Sciatic nerve (tissue), 2 donors: ENCODE measurements at regions not wholly inside any gene's neighbourhood (a gene's known extent, or its start where the extent isn't known, plus 50 kb on each side); places are given as distances from the start of the nearest gene placed in this dataset.

Source experiments
- ATAC-seq: fragments of 200-7000 bp; cut with Tn5 transposase; one replicate; pipeline ENCODE4 v1.9.1; 2020; ENCODE audit warnings: mild to moderate bottlenecking, moderate library complexity
- DNase-seq: peaks from one replicate; pipeline ENCODE4 v3.0.0-alpha.2; 2020; ENCODE audit warnings: low spot score
- intact Hi-C: fragments of 100-400 bp; cut with DNase I; formaldehyde crosslinking; loops from one replicate; pipeline ENCODE4 v1.14.2; 2022
- donor health status: DM: no; HTN: no; CAD: no.
- donor health status: DM: no; HTN: no; CAD: no.

GRCh38 chr11:8340296-8340695 is 76.6 kb upstream of the LMO1 start:
- intact Hi-C loops, result no loop called here
- DNase-seq, result no peak
- ATAC-seq, result no peak

GRCh38 chr11:8339592-8340022 is 75.9 kb upstream of the LMO1 start:
- no peak for DNase-seq
- intact Hi-C loops, result no loop called here
- no peak for ATAC-seq

GRCh38 chr11:8338138-8338537 is 74.5 kb upstream of the LMO1 start:
- no peak for DNase-seq
- intact Hi-C loops, result no loop called here
- ATAC-seq, result peak; percentile 40

GRCh38 chr11:8337130-8337795 is 73.6 kb upstream of the LMO1 start:
- ATAC-seq, result no peak
- intact Hi-C loops, result no loop called here
- no peak for DNase-seq

- intact Hi-C loops, result no loop called here
- no peak for ATAC-seq
- DNase-seq, result no peak
These were observed 72.9 kb upstream of the LMO1 start for GRCh38 chr11:8336356-8337129.

- intact Hi-C loops, result no loop called here
- DNase-seq, result no peak
- ATAC-seq, result no peak
These were observed 72.0 kb upstream of the LMO1 start for GRCh38 chr11:8335683-8336082.

GRCh38 chr11:8335186-8335585 is 71.5 kb upstream of the LMO1 start:
- intact Hi-C loops, result no loop called here
- ATAC-seq (no peak), DNase-seq (no peak)

GRCh38 chr11:8333811-8334401 is 70.2 kb upstream of the LMO1 start:
- ATAC-seq (no peak), DNase-seq (no peak)
- intact Hi-C loops, result no loop called here

- intact Hi-C loops, result no loop called here
- DNase-seq (no peak), ATAC-seq (no peak)
These were observed 69.7 kb upstream of the LMO1 start for GRCh38 chr11:8333376-8333775.

- ATAC-seq, result no peak
- DNase-seq, result no peak
- intact Hi-C loops, result no loop called here
These were observed 69.2 kb upstream of the LMO1 start for GRCh38 chr11:8332891-8333290.

GRCh38 chr11:8332196-8332595 is 68.5 kb upstream of the LMO1 start:
- DNase-seq (no peak), ATAC-seq (peak; percentile 21)
- intact Hi-C loops, result no loop called here

- DNase-seq (no peak), ATAC-seq (no peak)
- intact Hi-C loops, result no loop called here
These were observed 68.1 kb upstream of the LMO1 start for GRCh38 chr11:8331767-8332166.

GRCh38 chr11:8330896-8331295 is 67.2 kb upstream of the LMO1 start:
- DNase-seq (no peak), ATAC-seq (no peak)
- intact Hi-C loops, result no loop called here

- no peak for DNase-seq
- intact Hi-C loops, result no loop called here
- no peak for ATAC-seq
These were observed 66.7 kb upstream of the LMO1 start for GRCh38 chr11:8330404-8330803.

GRCh38 chr11:8329847-8330361 is 66.2 kb upstream of the LMO1 start:
- no peak for ATAC-seq
- intact Hi-C loops, result no loop called here
- no peak for DNase-seq

GRCh38 chr11:8329336-8329735 is 65.7 kb upstream of the LMO1 start:
- no peak for DNase-seq

GRCh38 chr11:8328848-8329330 is 65.2 kb upstream of the LMO1 start:
- intact Hi-C loops, result no loop called here
- DNase-seq (peak; percentile 79), ATAC-seq (peak; percentile 66)

More at GRCh38 chr11:8329336-8329735, 65.7 kb upstream of the LMO1 start:
- no peak for ATAC-seq
- intact Hi-C loops, result no loop called here

- DNase-seq (no peak), ATAC-seq (no peak)
- intact Hi-C loops, result no loop called here
These were observed 64.6 kb upstream of the LMO1 start for GRCh38 chr11:8328231-8328794.

- DNase-seq, result no peak
- no peak for ATAC-seq
- intact Hi-C loops, result no loop called here
These were observed 64.1 kb upstream of the LMO1 start for GRCh38 chr11:8327761-8328192.

- DNase-seq, result no peak
- no peak for ATAC-seq
- intact Hi-C loops, result no loop called here
These were observed 62.7 kb upstream of the LMO1 start for GRCh38 chr11:8326337-8326736.
